ENCODE measurements at regions not wholly inside any gene's neighbourhood (a gene's known extent, or its start where the extent isn't known, plus 50 kb on each side); places are given as distances from the start of the nearest gene placed in this dataset.

- no peak overlapping the region for H2BK20ac ChIP-seq (ENCODE audit: low read depth, low read length)
- no peak overlapping the region for H2AFZ ChIP-seq (replicated peaks; ENCODE audit: low read length, poor library complexity)
- WGBS, 2 experiments (ENCODE audit: extremely low coverage in 2 of 2, insufficient read length in 1 of 2), result no CpG with 5 or more reads among the region's 2 CpGs
- H2AK5ac ChIP-seq (ENCODE audit: low read depth, low read length), result no peak overlapping the region
- no peak for TF ChIP-seq MAZ (IDR thresholded peaks at IDR 0.05; ENCODE audit: borderline replicate concordance, low read depth, low read length)
- no peak for TF ChIP-seq USF2 (IDR thresholded peaks at IDR 0.05; ENCODE audit: low read depth, low read length)
- TF ChIP-seq CTCF (conservative IDR thresholded peaks at IDR 0.05; ENCODE audit: low read depth, low read length), result no peak
- TF ChIP-seq MXI1 (IDR thresholded peaks at IDR 0.05; ENCODE audit: borderline replicate concordance, low read depth, low read length), result no peak
- no peak for TF ChIP-seq SMC3 (IDR thresholded peaks at IDR 0.05; ENCODE audit: low read depth, low read length)
- no peak for TF ChIP-seq CHD1 (IDR thresholded peaks at IDR 0.05; ENCODE audit: low read depth, low read length)
- TF ChIP-seq RAD21 (IDR thresholded peaks at IDR 0.05; ENCODE audit: low read length), result no peak
- no peak for TF ChIP-seq MAFK (IDR thresholded peaks at IDR 0.05; ENCODE audit: low read depth, low read length)
- TF ChIP-seq RCOR1 (IDR thresholded peaks at IDR 0.05; ENCODE audit: insufficient replicate concordance, low read length), result no peak
- TF ChIP-seq NFE2L2 (IDR thresholded peaks at IDR 0.05; ENCODE audit: low read depth, low read length), result no peak
- TF ChIP-seq FOS (IDR thresholded peaks at IDR 0.05; ENCODE audit: low read depth, low read length), result no peak
- TF ChIP-seq RFX5 (IDR thresholded peaks at IDR 0.05; ENCODE audit: low read depth, low read length), result no peak
- TF ChIP-seq POLR2A (IDR thresholded peaks at IDR 0.05; ENCODE audit: low read depth, low read length), result no peak
- TF ChIP-seq CEBPB (IDR thresholded peaks at IDR 0.05; ENCODE audit: low read depth, low read length), result no peak
- TF ChIP-seq BHLHE40 (IDR thresholded peaks at IDR 0.05; ENCODE audit: low read depth, low read length), result no peak
- TF ChIP-seq ELK1 (IDR thresholded peaks at IDR 0.05; ENCODE audit: borderline replicate concordance, low read depth, low read length), result no peak
- no peaks in the 10 kb centered on the region for H3K79me1 ChIP-seq (ENCODE audit: low read depth in 1 of 2, low read length in 2 of 2)
- no peak overlapping the region for H3K56ac ChIP-seq (ENCODE audit: extremely low read depth, insufficient read depth, low read length)
- no peak overlapping the region for H2AK9ac ChIP-seq (replicated peaks; ENCODE audit: low read depth, low read length, poor library complexity)
- CTCF ChIA-PET, result no interaction called here
- ATAC-seq (ENCODE audit: low read depth), result no peak
- H4K8ac ChIP-seq (ENCODE audit: low read depth in 2 of 2, low read length in 2 of 2), result no peak overlapping the region
- H3K23ac ChIP-seq (ENCODE audit: low read depth, low read length), result no peak overlapping the region
- BruUV-seq (replicated peaks), result no TSS peak
- H4K20me1 ChIP-seq (ENCODE audit: insufficient read depth, low read length), result no peaks in the 10 kb centered on the region
- no peak overlapping the region for H3K4me2 ChIP-seq (ENCODE audit: low read depth, low read length)
- H3K14ac ChIP-seq (replicated peaks; ENCODE audit: low read depth, low read length), result no peak overlapping the region
- intact Hi-C loops (cut with micrococcal nuclease) (no loop called here), dilution Hi-C loops (cut with HindIII; ENCODE audit: low sequenced_read_pairs, unreplicated experiment) (no loop called here), in situ Hi-C loops (cut with MboI; ENCODE audit: low sequenced_read_pairs) (no loop called here)
- H4K91ac ChIP-seq (ENCODE audit: insufficient read depth, low read depth, low read length), result no peak overlapping the region
- no peak overlapping the region for H3K27ac ChIP-seq (ENCODE audit: insufficient read depth, low read length)
- H2BK15ac ChIP-seq (ENCODE audit: low read depth, low read length), result no peak overlapping the region
- no peak overlapping the region for H3K18ac ChIP-seq (ENCODE audit: low read depth, low read length)
- DNase-seq, result no peak
- H3K9me3 ChIP-seq (ENCODE audit: control insufficient read depth, insufficient read depth, low read length), result no peaks in the 10 kb centered on the region
- no peaks in the 10 kb centered on the region for H3K4me1 ChIP-seq (ENCODE audit: control insufficient read depth, insufficient read depth, low read length)
- no peak overlapping the region for H2BK5ac ChIP-seq (ENCODE audit: low read depth, low read length, poor library complexity, severe bottlenecking)
- H3K9ac ChIP-seq (ENCODE audit: low read depth, low read length), result no peak overlapping the region
- POLR2A ChIA-PET (ENCODE audit: unreplicated experiment), result no interaction called here
- H3K36me3 ChIP-seq (ENCODE audit: control insufficient read depth, insufficient read depth, low read length), result no peaks in the 10 kb centered on the region
- no peak overlapping the region for H4K5ac ChIP-seq (ENCODE audit: low read depth, low read length)
- no peak overlapping the region for H3K4me3 ChIP-seq (ENCODE audit: insufficient read depth, low read depth, low read length)
- H3K27me3 ChIP-seq (ENCODE audit: control insufficient read depth, insufficient read depth, low read length), result no peaks in the 10 kb centered on the region
- H3K9me1 ChIP-seq (ENCODE audit: insufficient read depth, low read length), result no peaks in the 10 kb centered on the region
- H3K4ac ChIP-seq (ENCODE audit: low read depth, low read length), result no peak overlapping the region
- no peak overlapping the region for H2BK120ac ChIP-seq (ENCODE audit: low read depth, low read length)
These were observed 983.6 kb downstream of the RPA4 start for GRCh38 chrX:97867266-97867665.
